AG04450 (cell line): ENCODE measurements at regions not wholly inside any gene's neighbourhood (a gene's known extent, or its start where the extent isn't known, plus 50 kb on each side); places are given as distances from the start of the nearest gene placed in this dataset.

Experiments
- CTCF ChIA-PET: fragments of 300-600, 350-600 bp; formaldehyde crosslinking; extraction: SDS; loops from one replicate; lab custom pipeline; 2022; ENCODE audit warnings: antibody characterized with exemption, inconsistent platforms; lab: Charles Lee
- POLR2A ChIA-PET: fragments of 350-600 bp; formaldehyde crosslinking; extraction: SDS; loops from one replicate; lab custom pipeline; 2021; ENCODE audit warnings: antibody characterized with exemption, inconsistent platforms; lab: Yijun Ruan, JAX
- DNase-seq: peaks from one replicate; pipeline ENCODE4 v3.0.0-alpha.2; 2011; ENCODE audit warnings: low read depth, low spot score
- H3K27ac ChIP-seq: one replicate; pipeline ENCODE4 v1.5.1; 2012; ENCODE audit warnings: low read depth, low read length, control low read depth
- H3K27me3 ChIP-seq: one replicate; pipeline ENCODE4 v1.6.0; 2012; ENCODE audit warnings: low read length; ENCODE audit not compliant: control insufficient read depth, insufficient read depth
- H3K4me3 ChIP-seq: 2 replicates; pipeline ENCODE4 v1.5.1; 2011; ENCODE audit warnings: mild to moderate bottlenecking, low read depth, low read length, control low read depth
- H3K9me3 ChIP-seq: 2 replicates; pipeline ENCODE4 v1.5.1; 2012; ENCODE audit warnings: low read length; ENCODE audit not compliant: control insufficient read depth, insufficient read depth
- TF ChIP-seq, protein P1 (sequence below): IDR thresholded peaks from 2 replicates; pipeline ENCODE4 v1.5.1; 2011; ENCODE audit warnings: low read depth, low read length, control low read depth, inconsistent platforms

DNA sequence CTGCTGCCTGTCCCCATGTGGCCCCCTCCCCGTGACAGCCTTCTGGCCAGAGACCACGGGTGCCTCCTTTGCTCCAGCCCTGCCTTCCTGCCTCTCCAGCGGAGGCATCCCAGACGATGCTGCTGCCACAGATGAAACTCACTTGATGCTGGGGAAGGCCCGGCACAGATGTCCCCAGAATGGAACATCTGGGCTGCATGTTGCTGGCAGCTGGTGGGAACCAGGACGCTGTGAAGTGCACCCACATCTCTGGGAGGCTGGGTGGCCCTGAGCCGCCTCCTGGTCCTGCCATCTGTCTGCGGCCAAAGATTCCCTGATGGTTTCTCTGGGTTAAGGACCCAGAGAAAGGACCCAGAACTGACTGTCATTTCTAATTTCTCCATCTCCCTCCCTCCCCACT is 51.9 kb upstream of the PTPRS start:
- POLR2A ChIA-PET, result no interaction called here
- CTCF ChIA-PET, result no interaction called here
- TF ChIP-seq, protein P1, sequence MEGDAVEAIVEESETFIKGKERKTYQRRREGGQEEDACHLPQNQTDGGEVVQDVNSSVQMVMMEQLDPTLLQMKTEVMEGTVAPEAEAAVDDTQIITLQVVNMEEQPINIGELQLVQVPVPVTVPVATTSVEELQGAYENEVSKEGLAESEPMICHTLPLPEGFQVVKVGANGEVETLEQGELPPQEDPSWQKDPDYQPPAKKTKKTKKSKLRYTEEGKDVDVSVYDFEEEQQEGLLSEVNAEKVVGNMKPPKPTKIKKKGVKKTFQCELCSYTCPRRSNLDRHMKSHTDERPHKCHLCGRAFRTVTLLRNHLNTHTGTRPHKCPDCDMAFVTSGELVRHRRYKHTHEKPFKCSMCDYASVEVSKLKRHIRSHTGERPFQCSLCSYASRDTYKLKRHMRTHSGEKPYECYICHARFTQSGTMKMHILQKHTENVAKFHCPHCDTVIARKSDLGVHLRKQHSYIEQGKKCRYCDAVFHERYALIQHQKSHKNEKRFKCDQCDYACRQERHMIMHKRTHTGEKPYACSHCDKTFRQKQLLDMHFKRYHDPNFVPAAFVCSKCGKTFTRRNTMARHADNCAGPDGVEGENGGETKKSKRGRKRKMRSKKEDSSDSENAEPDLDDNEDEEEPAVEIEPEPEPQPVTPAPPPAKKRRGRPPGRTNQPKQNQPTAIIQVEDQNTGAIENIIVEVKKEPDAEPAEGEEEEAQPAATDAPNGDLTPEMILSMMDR, result no peak
- H3K27me3 ChIP-seq, result peaks cover 45% of the 10 kb centered on the region
- no peak overlapping the region for H3K4me3 ChIP-seq
- H3K27ac ChIP-seq, result no peak overlapping the region
- no peaks in the 10 kb centered on the region for H3K9me3 ChIP-seq
- DNase-seq, result no peak

DNA sequence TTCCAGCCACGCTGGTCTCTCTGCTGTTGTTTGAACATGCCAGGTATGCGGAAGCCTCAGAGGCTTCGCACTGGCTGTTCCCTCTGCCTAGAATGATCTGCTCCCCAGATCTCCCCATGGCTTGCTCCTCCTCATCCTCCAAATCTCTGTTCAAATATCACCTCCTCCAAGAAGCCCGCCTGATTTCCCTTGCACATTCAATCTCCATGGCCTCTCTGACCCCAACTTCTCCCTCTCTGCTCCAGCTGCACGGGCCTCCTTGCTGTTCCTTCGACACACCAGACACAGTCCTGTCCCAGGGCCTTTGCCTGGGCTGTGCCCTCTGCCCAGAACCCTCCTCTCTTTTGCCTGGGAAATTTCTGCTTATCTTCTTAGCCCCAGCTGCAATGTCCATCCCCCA is 52.5 kb upstream of the PTPRS start:
- TF ChIP-seq, protein P1, result no peak
- no peak for DNase-seq
- peaks cover 48% of the 10 kb centered on the region for H3K27me3 ChIP-seq
- no peak overlapping the region for H3K27ac ChIP-seq
- ChIA-PET POLR2A (no interaction called here), CTCF (no interaction called here)
- H3K4me3 ChIP-seq, result no peak overlapping the region
- no peaks in the 10 kb centered on the region for H3K9me3 ChIP-seq

DNA sequence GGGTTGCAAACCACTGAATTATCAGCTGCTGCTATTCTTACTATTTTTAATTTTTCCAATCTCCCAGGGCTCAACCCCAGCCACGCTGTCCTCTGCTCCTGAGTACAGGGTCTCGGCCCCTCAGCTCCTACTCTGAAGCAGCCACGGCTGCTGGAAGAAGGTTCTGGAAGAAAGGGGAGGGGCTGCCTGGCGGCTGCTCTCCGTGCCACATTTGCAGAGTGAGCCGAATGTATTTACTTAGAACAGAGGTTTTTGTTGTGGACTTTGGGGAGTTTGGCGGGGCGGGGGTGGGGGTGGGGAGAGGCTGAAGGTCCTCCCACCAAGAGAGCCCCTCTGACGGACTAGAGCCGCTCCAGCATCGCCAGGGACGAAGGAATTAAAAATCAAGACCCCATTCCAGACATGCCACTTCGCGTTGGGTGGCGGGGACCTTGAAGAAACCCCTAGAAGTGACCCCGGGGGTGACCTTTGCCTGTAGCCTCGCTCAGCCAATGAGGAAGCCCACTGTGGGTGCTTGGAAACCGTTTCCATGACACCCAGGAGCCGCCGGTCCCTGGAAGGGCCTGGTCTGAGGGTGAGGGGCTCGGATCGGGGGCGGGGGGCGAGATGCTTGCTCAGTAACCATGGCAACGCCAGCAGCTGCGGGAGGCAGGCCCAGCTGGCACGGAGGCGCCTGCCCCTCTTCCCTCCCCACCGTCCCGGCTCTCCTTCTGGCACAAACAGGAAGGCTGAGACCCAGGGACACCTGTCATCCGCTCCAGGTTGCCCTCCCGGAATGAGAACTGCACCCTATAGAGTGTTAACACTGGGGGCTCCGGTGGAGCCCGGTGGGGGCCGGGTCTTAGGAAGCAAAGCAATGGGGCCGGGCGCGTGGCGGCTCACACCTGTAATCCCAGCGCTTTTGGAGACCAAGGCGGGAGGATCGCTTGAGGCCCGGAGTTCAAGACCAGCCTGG is 54.2 kb upstream of the PTPRS start:
- Histone ChIP-seq H3K4me3 (no peak overlapping the region), H3K27ac (no peak overlapping the region), H3K27me3 (peaks cover 48% of the 10 kb centered on the region), H3K9me3 (no peaks in the 10 kb centered on the region)
- ChIA-PET CTCF (no interaction called here), POLR2A (interaction anchor here (0.6 kb wide), 1 partner anchor 42 kb away, joined by 6 read pairs; no protein-coding TSS in a partner anchor)
- no peak for DNase-seq
- TF ChIP-seq, protein P1, result no peak

DNA sequence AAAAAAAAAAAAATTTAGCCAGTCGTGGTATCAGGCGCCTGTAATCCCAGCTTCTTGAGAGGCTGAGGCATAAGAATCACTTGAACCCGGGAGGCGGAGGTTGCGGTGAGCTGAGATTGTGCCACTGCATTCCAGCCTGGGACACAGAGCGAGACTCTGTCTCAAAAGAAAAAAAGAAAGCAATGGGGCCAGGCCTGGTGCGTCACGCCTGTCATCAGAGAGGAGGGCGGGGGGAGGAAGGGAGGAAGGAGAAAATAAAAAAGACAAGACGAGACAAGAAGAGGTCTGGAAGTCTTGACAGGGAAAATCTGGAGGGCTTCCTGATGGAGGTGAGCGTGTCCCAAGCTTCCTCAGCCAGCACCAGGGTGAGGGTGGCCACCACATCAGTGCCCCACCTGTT is 54.9 kb upstream of the PTPRS start:
- no peak for DNase-seq
- Histone ChIP-seq H3K27ac (no peak overlapping the region), H3K4me3 (no peak overlapping the region), H3K27me3 (peaks cover 48% of the 10 kb centered on the region), H3K9me3 (no peaks in the 10 kb centered on the region)
- TF ChIP-seq, protein P1, result no peak
- CTCF ChIA-PET, result no interaction called here
- POLR2A ChIA-PET, result no interaction called here
